ENCODE measurements at regions not wholly inside any gene's neighbourhood (a gene's known extent, or its start where the extent isn't known, plus 50 kb on each side); places are given as distances from the start of the nearest gene placed in this dataset.

GRCh38 chr13:78768950-78769349, 110.0 kb upstream of the OBI1 start:
- intact Hi-C loops (cut with DNase I): no loop called here
- no peak for DNase-seq
- no peak for ATAC-seq (ENCODE audit: poor library complexity)

DNA sequence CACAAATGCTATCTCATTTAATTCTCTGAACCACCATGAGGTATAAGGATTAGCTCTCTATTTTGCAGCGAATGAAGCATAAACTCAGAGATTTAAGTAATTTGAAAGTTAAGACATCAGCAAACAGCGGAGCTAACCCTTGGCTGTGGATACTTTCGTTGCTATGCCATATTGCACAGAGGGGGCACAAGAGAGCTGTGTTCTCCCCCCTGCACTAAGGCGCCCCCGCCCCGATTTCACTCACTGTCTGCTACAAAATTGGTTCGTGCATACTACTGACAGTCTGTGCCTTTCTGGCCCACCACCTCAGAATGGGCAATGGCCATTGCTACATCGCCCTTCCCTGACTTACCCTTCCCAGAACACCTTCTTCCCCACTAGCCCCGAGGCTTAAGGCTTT, 105.7 kb upstream of the OBI1 start:
- DNase-seq (no peak), ATAC-seq (ENCODE audit: poor library complexity) (no peak)
- intact Hi-C loops (cut with DNase I): no loop called here

DNA sequence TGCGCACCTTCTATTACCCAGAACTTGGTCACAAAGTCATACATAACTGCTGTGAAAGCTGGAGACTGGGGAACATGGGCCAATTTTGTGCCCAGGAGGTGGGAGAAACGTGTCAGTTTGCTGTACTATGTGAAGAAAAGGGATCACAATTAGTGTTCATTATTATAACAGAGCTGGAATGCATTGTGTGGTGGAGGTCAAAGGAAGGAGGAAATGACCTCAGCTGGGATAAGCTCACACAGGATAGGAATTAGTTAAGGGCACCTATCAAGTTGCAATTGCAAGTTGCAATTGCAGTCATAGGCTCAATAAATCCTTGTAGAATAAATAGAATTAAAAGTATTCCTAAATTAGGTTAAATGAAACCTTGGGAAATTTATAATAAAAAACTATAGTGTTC, 103.9 kb upstream of the OBI1 start:
- no peak for ATAC-seq (ENCODE audit: poor library complexity)
- intact Hi-C loops (cut with DNase I): no loop called here
- DNase-seq: no peak

DNA sequence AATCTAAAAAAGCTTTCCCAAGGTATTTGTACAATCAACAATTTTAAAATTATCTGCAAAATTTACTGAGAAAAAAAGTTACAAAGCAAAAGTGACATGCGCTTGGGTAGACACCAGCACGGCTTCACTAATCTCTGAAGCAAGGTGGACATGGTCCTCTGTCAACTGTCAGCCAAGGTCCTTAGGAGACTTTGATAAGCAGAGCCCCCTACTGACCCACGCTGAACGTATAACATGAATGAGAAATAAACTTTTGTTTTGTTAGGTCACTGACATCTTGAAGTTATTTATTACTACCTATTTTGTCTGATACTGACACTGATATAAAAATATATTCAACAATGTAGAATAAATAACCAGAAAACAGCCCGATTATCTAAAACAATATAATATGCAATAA, 100.7 kb upstream of the OBI1 start:
- DNase-seq (no peak), ATAC-seq (ENCODE audit: poor library complexity) (no peak)
- intact Hi-C loops (cut with DNase I): no loop called here

- intact Hi-C loops (cut with DNase I): no loop called here
- DNase-seq (no peak), ATAC-seq (ENCODE audit: poor library complexity) (no peak)
These were observed 99.6 kb upstream of the OBI1 start for GRCh38 chr13:78758549-78758948.

DNA sequence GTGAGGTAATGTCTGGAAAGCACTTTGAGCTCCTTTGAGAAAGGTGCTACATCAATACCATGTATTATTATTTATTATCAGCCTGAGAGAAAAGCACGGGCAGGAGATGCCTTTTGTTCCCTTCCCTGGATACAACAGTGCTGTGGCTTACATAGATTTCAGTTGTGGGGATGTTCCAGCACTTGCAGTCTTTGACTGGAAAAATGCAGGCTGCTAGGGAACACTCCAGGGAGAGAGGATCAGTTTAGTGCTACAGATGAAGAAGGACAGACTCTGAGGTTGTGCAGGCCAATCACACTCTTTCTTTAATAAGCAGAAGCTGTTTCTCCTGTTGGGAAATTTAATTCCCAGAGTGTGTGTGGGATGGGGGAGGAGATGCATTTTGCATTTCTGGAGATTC, 94.5 kb upstream of the OBI1 start:
- ATAC-seq (ENCODE audit: poor library complexity): no peak
- intact Hi-C loops (cut with DNase I): no loop called here
- DNase-seq: no peak

DNA sequence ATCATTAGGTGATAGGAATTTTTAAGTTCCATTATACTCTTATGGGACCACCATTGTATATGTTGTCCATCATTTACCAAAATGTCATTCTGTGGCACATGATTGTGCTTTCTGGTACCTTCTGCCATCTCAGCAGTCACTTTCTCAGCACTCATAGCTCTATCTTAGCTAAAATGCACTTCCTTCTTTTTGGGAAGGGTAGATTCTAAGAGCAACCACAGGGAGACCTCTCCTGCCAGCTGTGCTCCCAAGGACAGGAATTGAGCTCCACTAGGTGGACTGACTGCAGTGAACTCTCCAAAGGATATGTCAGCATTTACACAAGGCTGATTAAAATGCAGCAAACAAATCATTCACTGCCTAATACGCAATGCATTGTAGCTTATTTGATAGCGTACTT, 91.8 kb upstream of the OBI1 start:
- intact Hi-C loops (cut with DNase I): no loop called here
- ATAC-seq (ENCODE audit: poor library complexity): no peak

GRCh38 chr13:78743973-78744372, 85.0 kb upstream of the OBI1 start:
- intact Hi-C loops (cut with DNase I): no loop called here
- ATAC-seq (ENCODE audit: poor library complexity): no peak
- no peak for DNase-seq

More for the DNA sequence above, 91.8 kb upstream of the OBI1 start:
- no peak for DNase-seq

- ATAC-seq (ENCODE audit: poor library complexity) (no peak), DNase-seq (no peak)
- intact Hi-C loops (cut with DNase I): no loop called here
These were observed 83.7 kb upstream of the OBI1 start for GRCh38 chr13:78742659-78743058.

- intact Hi-C loops (cut with DNase I): no loop called here
- DNase-seq (no peak), ATAC-seq (ENCODE audit: poor library complexity) (no peak)
These were observed 77.2 kb upstream of the OBI1 start for GRCh38 chr13:78736142-78736541.

DNA sequence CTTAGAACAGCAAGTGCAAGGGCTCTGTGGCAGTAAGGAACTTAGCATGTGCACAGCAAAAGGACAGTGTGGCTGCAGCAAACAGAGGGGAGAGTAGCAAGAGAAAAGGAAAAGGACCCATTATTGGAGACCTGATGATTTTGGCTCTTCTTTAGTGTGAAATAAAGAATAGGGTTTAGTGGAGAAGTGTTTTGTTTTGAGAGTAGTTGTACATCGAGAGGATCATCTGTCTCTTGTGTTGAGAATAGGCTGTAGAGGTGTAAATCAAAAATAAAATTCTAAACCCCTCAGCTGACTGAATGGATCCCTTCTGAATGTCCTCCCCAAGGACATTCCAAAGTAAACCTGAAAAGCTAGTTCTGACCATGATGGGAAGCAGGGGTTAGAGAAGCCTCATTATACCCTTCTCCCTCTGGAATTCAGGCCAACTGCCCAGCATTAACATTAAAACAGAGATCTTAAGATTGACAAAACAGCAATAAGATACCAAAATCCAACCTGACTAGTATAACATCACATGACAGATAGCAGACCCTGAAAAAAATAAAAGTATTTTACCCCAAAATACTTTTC, 73.6 kb upstream of the OBI1 start:
- no peak for ATAC-seq (ENCODE audit: poor library complexity)
- no peak for DNase-seq
- intact Hi-C loops (cut with DNase I): no loop called here

- ATAC-seq (ENCODE audit: poor library complexity) (no peak), DNase-seq (no peak)
- intact Hi-C loops (cut with DNase I): no loop called here
These were observed 63.7 kb upstream of the OBI1 start for GRCh38 chr13:78722700-78723099.

- DNase-seq (no peak), ATAC-seq (ENCODE audit: poor library complexity) (no peak)
- intact Hi-C loops (cut with DNase I): no loop called here
These were observed 60.4 kb upstream of the OBI1 start for GRCh38 chr13:78719367-78719766.

DNA sequence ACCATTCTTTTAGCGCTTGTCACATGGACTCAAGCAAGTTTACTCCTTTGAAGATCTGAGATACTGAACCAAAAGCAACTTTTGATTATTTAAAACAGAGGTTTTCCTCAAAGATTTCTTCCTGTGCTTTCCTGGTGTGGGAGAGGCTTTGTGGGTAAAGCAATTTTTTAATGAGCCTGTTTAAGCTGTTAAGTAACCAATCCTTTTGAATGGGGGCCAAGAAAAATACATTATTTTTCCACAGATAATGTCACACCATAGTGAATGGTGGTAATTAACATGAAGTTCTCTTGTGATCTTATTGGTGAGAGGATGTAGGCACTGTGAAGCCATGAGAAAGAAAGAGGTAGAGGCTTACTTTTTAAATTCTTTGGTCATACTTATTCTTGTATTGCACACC, 55.8 kb upstream of the OBI1 start:
- intact Hi-C loops (cut with DNase I): no loop called here
- DNase-seq: no peak
- no peak for ATAC-seq (ENCODE audit: poor library complexity)

DNA sequence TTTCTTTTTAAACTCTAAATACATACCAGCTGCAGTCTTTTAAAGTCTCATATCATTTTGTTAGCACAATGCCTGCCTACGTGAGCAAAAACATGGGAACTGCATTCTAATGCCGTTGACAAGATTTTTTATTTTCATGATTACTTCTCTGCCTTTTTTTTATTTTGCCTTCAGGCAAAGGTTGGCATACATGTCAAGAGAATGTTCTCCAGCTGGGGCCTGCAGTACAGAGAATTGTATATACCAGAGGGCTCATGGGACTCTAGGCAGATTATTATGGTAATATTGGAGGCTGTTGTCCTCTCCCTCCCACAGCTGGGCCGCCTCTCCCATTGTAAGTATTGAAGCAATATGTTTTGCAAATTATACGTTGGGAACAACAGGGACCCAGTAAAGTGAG, 53.9 kb upstream of the OBI1 start:
- DNase-seq: no peak
- ATAC-seq (ENCODE audit: poor library complexity): no peak
- intact Hi-C loops (cut with DNase I): no loop called here

DNA sequence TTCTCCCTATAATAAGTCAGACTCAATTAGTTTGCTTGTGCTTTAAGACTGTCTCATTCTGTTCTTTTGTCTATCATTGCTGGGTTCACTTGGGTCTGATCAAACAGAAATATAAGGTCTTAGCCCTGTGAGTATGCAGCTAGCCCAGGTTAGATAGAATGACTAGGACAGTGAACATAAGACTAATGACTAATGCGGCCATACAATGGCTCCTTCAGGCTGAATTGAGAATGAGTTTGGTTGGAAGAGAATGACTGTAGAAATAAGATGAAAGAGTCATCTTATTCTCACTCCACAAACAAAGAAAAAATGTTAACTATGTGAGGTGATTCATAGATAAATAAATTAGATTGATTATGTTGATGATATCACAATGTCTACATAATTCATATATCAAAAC, 50.1 kb upstream of the OBI1 start:
- DNase-seq (no peak), ATAC-seq (ENCODE audit: poor library complexity) (no peak)

More for the DNA sequence above, 50.1 kb upstream of the OBI1 start:
- intact Hi-C loops (cut with DNase I): no loop called here
